IMR-90 (cell line): ENCODE measurements at regions not wholly inside any gene's neighbourhood (a gene's known extent, or its start where the extent isn't known, plus 50 kb on each side); places are given as distances from the start of the nearest gene placed in this dataset.

Experiments used
- ATAC-seq: fragments of 200-7000 bp; cut with Tn5 transposase; 2 replicates; pipeline ENCODE4 v1.9.1; 2020; ENCODE audit warnings: low read depth, mild to moderate bottlenecking, moderate library complexity
- BruUV-seq: library from RNA; stranded (reverse); fragments of 400-500 nt; replicated peaks from 2 replicates; lab custom pipeline; 2021; lab: Mats Ljungman, UMichigan
- CTCF ChIA-PET: fragments of 300-600 bp; formaldehyde crosslinking; extraction: SDS; loops from one replicate; lab custom pipeline; 2021; ENCODE audit warnings: antibody characterized with exemption; lab: Yijun Ruan, JAX
- POLR2A ChIA-PET: fragments of 300-600 bp; sonication (Branson Sonifier 250); formaldehyde crosslinking; loops from one replicate; lab custom pipeline; 2022; ENCODE audit warnings: antibody characterized with exemption; ENCODE audit not compliant: unreplicated experiment; lab: Charles Lee
- DNase-seq: peaks from one replicate; pipeline ENCODE4 v3.0.0; 2013
- H2AFZ ChIP-seq: replicated peaks from 2 replicates; pipeline ENCODE3; 2013; ENCODE audit warnings: low read length, mild to moderate bottlenecking; ENCODE audit not compliant: poor library complexity
- H2AK5ac ChIP-seq: 2 replicates; pipeline ENCODE4 v1.6.1; 2013; ENCODE audit warnings: low read depth, low read length, inconsistent platforms
- H2AK9ac ChIP-seq: replicated peaks from 2 replicates; pipeline ENCODE3; 2013; ENCODE audit warnings: mild to moderate bottlenecking, low read depth, low read length, moderate library complexity; ENCODE audit not compliant: poor library complexity
- H2BK120ac ChIP-seq: 2 replicates; pipeline ENCODE4 v1.6.1; 2013; ENCODE audit warnings: low read depth, low read length, inconsistent platforms
- H2BK15ac ChIP-seq: 3 replicates; pipeline ENCODE4 v1.6.1; 2013; ENCODE audit warnings: low read depth, low read length, inconsistent platforms
- H2BK20ac ChIP-seq: 2 replicates; pipeline ENCODE4 v1.6.1; 2013; ENCODE audit warnings: low read depth, mild to moderate bottlenecking, inconsistent platforms, low read length, moderate library complexity
- H2BK5ac ChIP-seq: 2 replicates; pipeline ENCODE4 v1.6.1; 2013; ENCODE audit warnings: mild to moderate bottlenecking, low read depth, low read length, inconsistent platforms; ENCODE audit not compliant: poor library complexity, severe bottlenecking
- H3K14ac ChIP-seq: replicated peaks from 2 replicates; pipeline ENCODE4 v1.6.1; 2013; ENCODE audit warnings: low read depth, low read length, inconsistent platforms
- H3K18ac ChIP-seq: 2 replicates; pipeline ENCODE4 v1.6.1; 2013; ENCODE audit warnings: low read depth, low read length, control low read depth
- H3K23ac ChIP-seq: 2 replicates; pipeline ENCODE4 v1.6.1; 2013; ENCODE audit warnings: low read depth, low read length, inconsistent platforms
- H3K27ac ChIP-seq: 2 replicates; pipeline ENCODE4 v1.5.1; 2013; ENCODE audit warnings: mild to moderate bottlenecking, control low read depth, low read length; ENCODE audit not compliant: insufficient read depth
- H3K27me3 ChIP-seq: 2 replicates; pipeline ENCODE4 v1.6.1; 2013; ENCODE audit warnings: low read length; ENCODE audit not compliant: control insufficient read depth, insufficient read depth
- H3K36me3 ChIP-seq: 2 replicates; pipeline ENCODE4 v1.6.1; 2013; ENCODE audit warnings: low read length, mixed read lengths; ENCODE audit not compliant: control insufficient read depth, insufficient read depth
- H3K4ac ChIP-seq: 2 replicates; pipeline ENCODE4 v1.6.1; 2013; ENCODE audit warnings: low read depth, low read length, inconsistent platforms
- H3K4me1 ChIP-seq: 2 replicates; pipeline ENCODE4 v1.6.1; 2013; ENCODE audit warnings: low read length, mixed read lengths; ENCODE audit not compliant: control insufficient read depth, insufficient read depth
- H3K4me2 ChIP-seq: 2 replicates; pipeline ENCODE4 v1.6.1; 2013; ENCODE audit warnings: low read depth, mild to moderate bottlenecking, control low read depth, low read length, moderate library complexity
- H3K4me3 ChIP-seq: 2 replicates; pipeline ENCODE4 v1.5.1; 2013; ENCODE audit warnings: low read depth, mild to moderate bottlenecking, control low read depth, low read length, moderate library complexity; ENCODE audit not compliant: insufficient read depth
- H3K56ac ChIP-seq: 2 replicates; pipeline ENCODE4 v1.6.1; 2013; ENCODE audit warnings: low read length, inconsistent platforms; ENCODE audit not compliant: insufficient read depth; ENCODE audit errors: extremely low read depth
- H3K79me1 ChIP-seq, 2 experiments: 2 replicates each; pipeline ENCODE4 v1.6.1; 2013; ENCODE audit warnings: low read length in 2 of 2, inconsistent platforms in 1 of 2, low read depth in 1 of 2
- H3K9ac ChIP-seq: 2 replicates; pipeline ENCODE4 v1.6.1; 2013; ENCODE audit warnings: low read depth, low read length, control low read depth
- H3K9me1 ChIP-seq: 2 replicates; pipeline ENCODE4 v1.6.1; 2013; ENCODE audit warnings: low read length, inconsistent platforms; ENCODE audit not compliant: insufficient read depth
- H3K9me3 ChIP-seq: 2 replicates; pipeline ENCODE4 v1.6.1; 2013; ENCODE audit warnings: low read length; ENCODE audit not compliant: control insufficient read depth, insufficient read depth
- H4K20me1 ChIP-seq: 2 replicates; pipeline ENCODE4 v1.6.1; 2013; ENCODE audit warnings: low read length, inconsistent platforms; ENCODE audit not compliant: insufficient read depth
- H4K5ac ChIP-seq: 2 replicates; pipeline ENCODE4 v1.6.1; 2013; ENCODE audit warnings: mild to moderate bottlenecking, low read depth, low read length, control low read depth
- H4K8ac ChIP-seq, 2 experiments: 2 replicates each; pipeline ENCODE4 v1.6.1; 2013; ENCODE audit warnings: low read depth in 2 of 2, low read length in 2 of 2, control low read depth in 1 of 2, inconsistent platforms in 1 of 2
- H4K91ac ChIP-seq: 2 replicates; pipeline ENCODE4 v1.6.1; 2013; ENCODE audit warnings: low read depth, low read length, inconsistent platforms; ENCODE audit not compliant: insufficient read depth
- BHLHE40 ChIP-seq: fragments of 150-350 bp; IDR thresholded peaks from 2 replicates; pipeline ENCODE4 v1.6.1; 2016; ENCODE audit warnings: mild to moderate bottlenecking, low read depth, low read length
- CEBPB ChIP-seq: IDR thresholded peaks from 2 replicates; pipeline ENCODE4 v1.6.1; 2012; ENCODE audit warnings: low read depth, low read length, improper control_type of control experiment
- CTCF ChIP-seq: conservative IDR thresholded peaks from 2 replicates; pipeline ENCODE4 v1.5.1; 2012; ENCODE audit warnings: mild to moderate bottlenecking, low read depth, low read length, improper control_type of control experiment
- NFE2L2 ChIP-seq: fragments of 150-350 bp; IDR thresholded peaks from 2 replicates; pipeline ENCODE4 v1.6.1; 2016; ENCODE audit warnings: low read depth, mild to moderate bottlenecking, low read length
- POLR2A ChIP-seq: IDR thresholded peaks from 2 replicates; pipeline ENCODE4 v1.6.1; 2012; ENCODE audit warnings: mild to moderate bottlenecking, low read depth, low read length
- RCOR1 ChIP-seq: IDR thresholded peaks from 2 replicates; pipeline ENCODE4 v1.6.1; 2012; ENCODE audit warnings: mild to moderate bottlenecking, low read length, improper control_type of control experiment; ENCODE audit not compliant: insufficient replicate concordance
- RFX5 ChIP-seq: IDR thresholded peaks from 2 replicates; pipeline ENCODE4 v1.8.0; 2012; ENCODE audit warnings: low read depth, mild to moderate bottlenecking, low read length, moderate library complexity
- whole genome bisulfite sequencing, 2 experiments: methylation state at CpG; one replicate each; pipeline versions ENCODE4 v1.1.5 to v1.1.7; 2013; ENCODE audit warnings: missing lambda C conversion rate in 2 of 2; ENCODE audit not compliant: insufficient read length in 1 of 2; ENCODE audit errors: extremely low coverage in 2 of 2; 5-methylcytosine and 5-hydroxymethylcytosine counted together
- dilution Hi-C: fragments of 300-500 bp; cut with HindIII; formaldehyde crosslinking; loops from one replicate; pipeline ENCODE4 v1.14.3; 2018; ENCODE audit warnings: low sequenced_read_pairs; ENCODE audit not compliant: unreplicated experiment
- in situ Hi-C: fragments of 300-500 bp; cut with MboI; formaldehyde crosslinking; loops from 3 replicates; pipeline ENCODE4 v1.14.3; 2019; ENCODE audit warnings: low sequenced_read_pairs, inconsistent platforms, mixed read lengths
- intact Hi-C: fragments of 100-400 bp; cut with micrococcal nuclease; formaldehyde crosslinking; loops from 2 replicates; pipeline ENCODE4 v1.10.0; 2022

DNA sequence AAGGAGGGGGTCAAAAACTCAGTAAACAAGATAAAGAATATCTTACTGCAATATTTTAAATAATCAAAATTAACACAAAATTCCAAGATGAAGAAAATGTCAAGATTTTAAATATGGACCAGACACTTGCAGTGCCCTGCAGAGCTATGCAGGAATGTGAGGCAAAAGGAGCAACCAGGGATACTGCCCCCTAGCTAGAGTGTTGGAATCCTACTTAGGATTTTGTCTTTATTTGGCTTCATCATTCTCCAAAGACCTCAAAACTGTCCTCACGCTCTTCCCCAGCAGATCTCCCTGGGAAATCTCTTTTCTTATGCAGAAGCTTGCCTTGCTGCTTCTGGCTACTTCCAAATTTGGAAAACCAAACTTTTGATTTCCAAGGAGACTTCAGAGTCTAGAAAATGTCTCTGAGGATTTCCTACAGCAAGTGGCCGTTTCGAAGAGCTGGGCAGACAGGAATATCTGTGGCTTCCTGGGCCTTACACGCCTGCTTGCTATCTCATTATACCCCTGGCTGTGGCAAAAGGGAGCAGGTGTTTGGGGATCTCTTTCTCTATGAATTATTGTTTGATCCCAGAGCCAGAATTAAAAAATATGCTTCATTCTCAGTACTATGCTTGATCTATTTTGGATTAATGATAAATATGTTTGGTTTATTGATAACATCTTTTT is 232.2 kb upstream of the BMPER start:
- dilution Hi-C loops (no loop called here), intact Hi-C loops (no loop called here)
- no peak for TF ChIP-seq RCOR1
- TF ChIP-seq CTCF, result no peak
- TF ChIP-seq NFE2L2, result no peak
- no peak for TF ChIP-seq POLR2A
- no peak for TF ChIP-seq BHLHE40
- no peak for TF ChIP-seq RFX5
- TF ChIP-seq CEBPB, result no peak

More for the DNA sequence above, 232.2 kb upstream of the BMPER start:
- no peaks in the 10 kb centered on the region for H4K20me1 ChIP-seq
- H2AFZ ChIP-seq, result no peak overlapping the region
- no peak overlapping the region for H2AK5ac ChIP-seq
- no peak overlapping the region for H4K5ac ChIP-seq
- no peak overlapping the region for H3K18ac ChIP-seq
- no peak overlapping the region for H4K91ac ChIP-seq
- no peak overlapping the region for H3K9ac ChIP-seq
- no peaks in the 10 kb centered on the region; the same call in none of the 2 replicates for H3K4me1 ChIP-seq
- no peak overlapping the region for H2BK5ac ChIP-seq
- H3K27ac ChIP-seq, result no peak overlapping the region
- H3K36me3 ChIP-seq, result no peaks in the 10 kb centered on the region
- H3K4me3 ChIP-seq, result no peak overlapping the region
- no peaks in the 10 kb centered on the region for H3K9me3 ChIP-seq
- no peak overlapping the region for H4K8ac ChIP-seq
- CTCF ChIA-PET, result no interaction called here
- H2BK20ac ChIP-seq, result no peak overlapping the region
- BruUV-seq, result no TSS peak
- H3K9me1 ChIP-seq, result no peaks in the 10 kb centered on the region
- POLR2A ChIA-PET, result no interaction called here
- in situ Hi-C loops, result no loop called here
- 100% methylated on average over 1 of the region's 4 CpGs; no CpG with 5 or more reads in 1 of the 2 experiments for WGBS, 2 experiments
- H3K14ac ChIP-seq, result no peak overlapping the region
- no peak overlapping the region for H2BK120ac ChIP-seq
- H3K56ac ChIP-seq, result no peak overlapping the region
- no peak for DNase-seq
- H3K27me3 ChIP-seq, result no peaks in the 10 kb centered on the region
- no peak overlapping the region for H3K4ac ChIP-seq
- no peak overlapping the region for H2AK9ac ChIP-seq
- H2BK15ac ChIP-seq, result no peak overlapping the region
- no peak overlapping the region for H3K4me2 ChIP-seq
- H3K79me1 ChIP-seq, result no peaks in the 10 kb centered on the region
- ATAC-seq, result no peak
- no peak overlapping the region for H3K23ac ChIP-seq
